ENCODE measurements at regions not wholly inside any gene's neighbourhood (a gene's known extent, or its start where the extent isn't known, plus 50 kb on each side); places are given as distances from the start of the nearest gene placed in this dataset.
A peak's percentile ranks its signal among the peaks of the same experiment; 100 is the strongest.

DNA sequence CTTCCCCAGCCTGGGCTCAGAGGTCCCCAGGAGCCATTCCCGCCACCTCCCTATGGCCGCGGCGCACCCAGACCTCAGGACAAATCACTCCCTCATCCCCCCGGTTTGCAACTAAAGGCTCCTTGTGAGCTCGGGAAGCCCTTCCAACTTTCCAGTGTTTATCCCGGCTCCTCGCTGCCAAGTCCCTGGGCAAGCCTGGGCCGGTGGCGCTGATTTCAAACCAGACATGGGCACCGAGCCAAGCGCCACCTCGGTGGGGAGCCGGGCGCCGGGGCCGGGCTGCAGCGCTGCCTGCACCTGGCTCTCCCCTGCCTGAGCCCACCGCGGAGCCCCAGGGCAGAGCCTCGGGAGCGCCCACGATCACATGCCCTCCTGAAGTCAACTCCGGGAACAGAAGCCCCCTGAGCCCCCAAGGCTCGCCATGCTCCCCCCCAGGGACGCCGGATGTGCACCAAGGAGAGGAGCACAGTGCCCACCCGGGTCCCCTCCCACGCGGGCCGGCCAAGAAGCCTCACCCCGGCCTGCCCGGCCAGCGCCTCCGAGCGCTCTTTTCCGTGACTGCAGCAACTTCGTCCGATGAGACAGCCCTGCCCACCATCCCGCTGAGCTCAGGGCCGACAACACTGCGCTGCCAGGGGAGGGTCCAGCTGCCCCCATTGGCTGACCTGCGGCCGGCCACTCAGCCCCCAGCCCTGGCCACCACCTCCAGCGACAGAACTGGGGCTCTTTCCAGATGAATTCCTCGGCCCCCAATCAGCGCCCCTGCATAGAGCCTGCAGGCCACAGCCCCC lies 50.0 kb downstream of the NCOR2 start:
- DNase-seq (ENCODE audit: low spot score), result no peak

DNA sequence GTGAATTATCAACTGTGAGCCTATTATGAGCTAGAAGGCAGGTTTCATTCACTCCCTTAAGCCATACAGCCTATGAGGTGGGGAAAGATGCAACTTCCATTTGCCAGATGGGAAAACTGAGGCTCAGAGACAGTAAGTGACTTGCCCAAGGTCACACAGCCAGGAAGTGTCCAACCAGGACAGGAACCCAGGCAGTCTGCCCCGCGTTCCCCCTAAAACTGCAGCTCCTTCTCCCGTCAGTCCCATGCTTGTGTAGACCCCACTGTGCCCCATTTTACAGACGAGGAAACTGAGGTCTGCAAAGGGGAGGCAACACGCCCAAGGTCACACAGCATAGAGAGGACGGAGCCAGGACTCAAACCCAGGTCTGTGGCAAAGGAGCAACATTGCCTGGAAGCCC lies 50.6 kb downstream of the NCOR2 start:
- no peak for DNase-seq (ENCODE audit: low spot score)

DNA sequence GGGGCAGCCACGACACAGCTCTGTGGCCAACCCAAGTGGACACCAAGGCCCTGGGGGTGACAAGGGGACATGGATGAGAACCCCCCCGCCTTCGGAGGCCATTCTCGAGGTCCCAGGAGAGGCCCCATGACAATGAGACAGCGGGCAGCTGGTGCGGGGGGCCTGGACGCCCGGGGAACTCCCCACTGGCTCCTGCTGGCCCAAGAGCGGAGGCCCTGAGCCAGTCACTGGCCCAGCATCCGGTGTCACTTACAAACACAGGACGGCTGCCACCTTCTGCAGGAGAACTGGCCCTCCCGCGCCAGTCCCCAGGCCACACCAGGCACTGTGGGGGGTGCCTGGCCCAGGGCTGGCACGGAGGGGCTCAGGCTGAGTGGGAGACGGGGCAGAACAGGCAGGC lies 51.4 kb downstream of the NCOR2 start:
- no peak for DNase-seq (ENCODE audit: low spot score)

DNA sequence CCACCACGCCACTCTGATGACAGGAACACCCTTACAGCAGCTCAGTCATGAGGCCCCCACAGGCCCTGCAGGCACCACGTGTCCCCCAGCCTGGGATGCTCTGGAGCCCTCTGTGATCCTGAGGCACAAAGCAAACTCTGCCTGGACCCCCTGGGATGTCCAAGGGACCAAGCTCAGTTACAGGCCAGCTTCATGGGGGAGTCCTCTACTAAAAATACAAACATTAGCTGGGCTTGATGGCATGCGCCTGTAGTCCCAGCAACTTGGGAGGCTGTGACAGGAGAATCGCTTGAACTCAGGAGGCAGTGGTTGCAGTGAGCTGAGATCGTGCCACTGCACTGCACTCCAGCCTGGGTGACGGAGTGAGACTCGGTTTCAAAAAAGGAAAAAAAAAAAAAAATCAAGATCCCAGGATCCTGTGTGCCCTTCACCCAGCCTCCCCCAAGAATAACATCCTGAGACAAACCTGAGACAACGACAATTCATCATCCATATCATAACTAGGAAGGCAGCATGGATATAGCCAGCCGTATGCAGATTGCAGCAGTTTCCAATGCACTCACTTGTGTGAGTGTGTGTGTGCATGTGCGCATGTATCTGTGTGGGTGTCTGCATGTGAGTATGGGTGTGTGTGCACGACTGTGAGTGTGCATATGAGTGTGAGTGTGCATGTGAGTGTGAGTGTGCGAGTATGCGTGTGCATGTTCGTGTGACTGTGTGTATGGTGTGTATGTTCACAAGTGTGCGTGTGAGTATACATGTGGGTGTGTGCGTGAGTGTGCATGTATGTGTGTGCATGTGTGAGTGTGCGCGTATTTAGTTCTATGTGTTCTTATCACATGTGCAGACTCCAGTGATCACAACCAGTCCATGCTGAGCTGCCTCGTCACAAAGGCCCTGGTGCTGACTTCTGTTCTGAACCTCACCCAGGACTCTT lies 52.1 kb downstream of the NCOR2 start:
- no peak for DNase-seq (ENCODE audit: low spot score)

DNA sequence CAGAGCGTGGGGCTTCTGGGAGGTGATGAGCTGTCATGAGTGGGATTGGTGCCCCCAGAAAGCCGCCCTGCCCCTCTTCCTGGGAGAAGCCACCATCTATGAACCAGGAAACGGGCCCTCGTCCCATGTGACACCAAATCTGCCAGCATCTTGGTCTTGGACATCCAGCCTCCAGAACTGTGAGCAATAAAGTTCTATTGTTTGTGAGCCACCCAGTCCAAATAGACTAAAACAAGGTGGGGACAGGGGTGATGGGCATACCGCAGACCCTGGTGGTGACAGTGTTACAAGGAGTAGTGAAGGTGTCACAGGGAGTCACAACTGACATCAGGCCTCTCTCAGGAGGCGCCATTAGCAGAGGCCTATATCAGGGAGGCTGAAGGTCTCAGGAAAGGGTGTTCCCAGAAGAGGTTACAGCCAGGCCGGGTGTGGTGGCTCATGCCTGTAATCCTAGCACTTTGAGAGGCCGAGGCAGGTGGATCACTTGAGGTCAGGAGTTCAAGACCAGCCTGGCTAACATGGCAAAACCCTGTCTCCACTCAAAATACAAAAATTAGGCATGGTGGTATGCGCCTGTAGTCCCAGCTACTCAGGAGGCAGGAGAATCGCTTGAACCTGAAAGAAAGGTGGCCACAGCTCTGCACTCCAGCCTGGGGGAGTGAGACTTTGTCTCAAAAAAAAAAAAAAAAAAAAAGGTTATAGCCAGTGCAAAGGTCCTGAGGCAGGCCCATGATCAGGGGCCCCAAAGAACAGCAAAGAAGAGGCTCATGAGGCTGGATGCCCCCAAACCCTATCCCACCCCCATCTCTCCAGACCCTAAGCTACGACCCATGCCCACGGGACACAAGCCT lies 53.0 kb downstream of the NCOR2 start:
- no peak for DNase-seq (ENCODE audit: low spot score)

DNA sequence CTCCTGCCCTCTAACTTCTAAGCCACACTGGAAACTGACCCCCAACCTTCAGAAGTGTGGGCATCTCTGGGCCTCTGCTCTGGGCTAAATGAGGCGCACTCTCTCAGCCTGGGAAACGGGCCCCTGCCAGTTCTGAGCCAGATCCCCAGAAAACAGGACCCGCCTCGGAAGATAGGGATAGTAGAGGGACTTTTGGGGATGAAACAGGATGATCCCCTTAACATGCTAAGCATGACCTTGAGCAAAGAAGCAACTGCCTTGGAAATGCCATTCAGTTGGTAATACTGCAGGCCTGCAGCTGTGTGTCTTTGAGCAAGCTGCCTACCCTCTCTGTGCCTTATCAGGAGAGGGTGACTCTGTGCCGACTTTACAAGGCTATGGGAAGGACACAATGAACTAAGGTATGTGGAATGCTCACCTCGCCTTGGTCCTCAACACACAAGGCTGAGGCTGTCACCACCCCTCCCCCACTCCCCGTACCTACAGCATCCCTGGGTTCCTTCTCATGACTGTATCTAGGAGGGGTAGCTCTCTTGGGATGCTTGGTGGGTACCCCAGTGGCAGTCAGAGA lies 54.0 kb downstream of the NCOR2 start:
- no peak for DNase-seq (ENCODE audit: low spot score)

DNA sequence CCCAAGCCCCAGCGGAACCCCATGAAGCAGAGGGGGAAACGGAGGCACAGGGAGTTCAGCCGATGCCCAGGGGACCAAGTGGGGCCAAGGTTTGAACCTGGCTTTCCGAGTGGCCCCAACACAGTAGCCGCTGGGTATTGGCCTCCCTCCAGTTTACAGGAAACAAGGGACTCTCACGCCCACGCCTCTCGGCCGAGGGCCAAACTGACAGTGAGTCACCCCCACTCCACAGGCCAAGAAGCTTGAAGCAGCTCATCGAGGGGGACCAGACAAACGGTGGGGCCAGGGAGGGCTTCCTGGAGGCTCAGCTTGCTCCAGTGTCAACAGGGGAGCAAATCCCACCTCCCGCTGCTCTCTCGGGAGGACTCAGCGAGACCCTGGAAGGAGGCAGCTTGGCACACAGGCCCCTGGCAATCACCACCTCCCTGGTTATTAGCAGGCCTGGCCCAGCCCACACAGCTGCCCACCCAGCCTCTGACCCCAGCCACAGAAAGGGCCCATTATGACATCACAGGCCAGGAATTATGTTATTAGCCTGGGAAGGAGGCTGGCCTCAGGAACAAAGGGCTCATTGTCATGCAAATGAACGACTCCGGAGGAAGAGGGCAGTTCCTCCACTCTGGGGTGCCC lies 54.6 kb downstream of the NCOR2 start:
- DNase-seq (ENCODE audit: low spot score), result peak; percentile 96

DNA sequence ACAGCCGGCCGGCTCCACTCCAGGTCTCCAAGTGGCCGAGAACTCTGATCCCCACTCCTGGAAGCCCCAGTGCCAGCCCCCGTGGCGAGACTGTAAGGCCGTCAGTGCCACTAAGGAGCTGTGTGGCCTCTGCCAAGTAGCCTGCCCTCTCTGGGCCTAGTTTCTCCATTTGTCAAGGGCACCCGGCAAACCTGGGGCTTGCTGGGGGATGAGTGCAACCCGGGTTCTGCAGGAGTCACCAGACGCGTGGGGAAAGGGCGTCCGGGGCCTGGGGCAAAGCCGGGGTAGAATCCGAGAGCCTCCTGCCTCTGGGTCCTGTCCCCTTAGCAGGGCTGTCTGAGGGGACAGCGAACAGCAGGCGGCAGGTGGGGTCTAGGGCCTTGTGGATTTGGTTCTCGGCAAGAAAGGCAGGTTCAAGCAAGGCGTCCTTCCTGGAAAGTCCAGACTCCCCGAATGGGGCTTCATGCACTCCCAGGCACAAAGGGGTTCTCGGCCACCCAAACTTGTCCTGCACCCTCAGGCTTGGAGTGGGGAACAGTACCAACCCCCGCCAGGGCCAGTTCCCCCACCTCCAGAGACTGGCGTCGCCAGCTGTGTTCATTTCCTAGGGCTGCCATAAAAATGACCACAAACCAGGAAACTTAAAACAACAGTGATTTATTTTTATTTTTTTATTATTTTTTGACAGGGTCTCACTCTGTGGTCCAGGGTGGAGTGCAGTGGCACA lies 56.0 kb downstream of the NCOR2 start:
- no peak for DNase-seq (ENCODE audit: low spot score)

DNA sequence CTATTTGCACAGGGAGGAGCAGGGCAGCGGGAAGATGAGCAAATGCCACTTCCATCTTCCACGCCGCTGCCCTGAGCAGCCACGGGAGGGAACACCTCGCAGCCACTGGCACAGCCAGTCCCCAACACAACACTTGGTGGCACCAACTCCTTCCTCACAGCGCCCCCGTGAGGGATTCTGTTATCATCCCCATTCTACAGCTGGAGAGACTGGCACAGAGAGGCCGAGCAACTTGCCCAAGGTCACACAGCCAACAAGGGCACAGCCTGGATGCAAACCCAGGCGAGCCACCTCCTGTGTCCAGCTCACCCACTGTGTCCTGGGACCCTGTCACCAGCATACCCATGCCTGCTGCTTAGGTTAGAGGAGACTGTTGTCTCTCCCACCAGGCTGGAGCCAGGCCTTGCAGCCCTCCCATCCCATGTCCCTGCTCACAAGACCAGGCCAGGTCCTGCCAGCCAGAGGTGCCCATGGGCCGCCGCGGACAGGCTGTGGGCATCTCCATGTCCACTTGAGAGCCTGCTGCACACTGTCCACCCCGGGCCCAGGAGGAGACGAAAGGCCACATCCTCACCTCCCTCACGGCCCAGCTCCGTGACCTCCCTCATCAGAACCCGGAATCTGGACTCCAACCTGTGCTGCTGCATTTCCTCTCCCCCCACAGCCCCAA lies 57.0 kb downstream of the NCOR2 start:
- no peak for DNase-seq (ENCODE audit: low spot score)

DNA sequence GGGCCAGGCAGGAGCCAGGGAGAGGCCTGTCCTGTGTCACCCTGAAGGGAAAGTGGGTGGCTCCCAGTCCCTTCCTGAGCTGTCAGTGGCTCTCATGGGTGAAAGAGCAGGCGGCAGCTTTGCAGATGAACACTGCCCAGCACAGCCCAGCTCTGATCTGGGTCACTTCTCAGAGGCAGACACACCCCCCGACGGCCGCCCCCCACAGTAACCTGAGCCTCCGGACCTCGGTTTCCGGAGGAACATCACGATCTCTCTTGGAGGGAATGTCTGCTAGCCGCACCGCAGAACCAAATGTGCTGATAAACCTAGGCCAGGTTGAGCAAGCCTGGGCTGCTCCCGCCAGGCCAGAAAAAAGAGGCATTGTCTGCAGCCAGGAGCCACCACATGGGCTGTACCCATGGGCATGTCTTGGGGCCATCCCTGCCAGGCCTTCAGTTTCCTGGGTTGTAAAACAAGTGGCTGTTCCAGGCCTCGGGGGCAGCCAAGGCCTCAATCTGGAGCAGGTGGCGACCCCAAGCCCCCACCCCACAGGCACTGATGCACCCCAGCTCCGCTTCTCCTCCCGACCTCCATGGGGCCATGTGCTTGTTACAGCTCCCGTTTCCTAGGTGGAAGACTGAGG lies 57.6 kb downstream of the NCOR2 start:
- no peak for DNase-seq (ENCODE audit: low spot score)

DNA sequence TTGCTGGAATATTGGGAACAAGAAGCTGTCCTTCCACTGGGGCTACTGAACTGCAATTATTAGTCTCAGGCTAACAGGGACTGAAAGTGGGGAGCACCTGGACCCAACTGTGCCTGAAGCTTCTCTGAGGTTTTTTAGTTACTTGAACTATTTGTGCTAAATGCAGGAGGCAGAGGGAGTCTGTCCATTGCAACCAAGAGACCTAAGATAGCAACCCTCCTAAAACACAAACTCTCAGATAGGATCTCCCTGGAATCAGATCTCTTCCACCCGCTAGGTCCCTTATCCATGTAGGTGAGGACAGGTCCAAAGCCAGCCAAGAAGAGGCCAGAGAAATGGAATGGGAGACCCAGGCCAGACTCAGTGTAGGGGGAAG lies 58.1 kb downstream of the NCOR2 start:
- no peak for DNase-seq (ENCODE audit: low spot score)

DNA sequence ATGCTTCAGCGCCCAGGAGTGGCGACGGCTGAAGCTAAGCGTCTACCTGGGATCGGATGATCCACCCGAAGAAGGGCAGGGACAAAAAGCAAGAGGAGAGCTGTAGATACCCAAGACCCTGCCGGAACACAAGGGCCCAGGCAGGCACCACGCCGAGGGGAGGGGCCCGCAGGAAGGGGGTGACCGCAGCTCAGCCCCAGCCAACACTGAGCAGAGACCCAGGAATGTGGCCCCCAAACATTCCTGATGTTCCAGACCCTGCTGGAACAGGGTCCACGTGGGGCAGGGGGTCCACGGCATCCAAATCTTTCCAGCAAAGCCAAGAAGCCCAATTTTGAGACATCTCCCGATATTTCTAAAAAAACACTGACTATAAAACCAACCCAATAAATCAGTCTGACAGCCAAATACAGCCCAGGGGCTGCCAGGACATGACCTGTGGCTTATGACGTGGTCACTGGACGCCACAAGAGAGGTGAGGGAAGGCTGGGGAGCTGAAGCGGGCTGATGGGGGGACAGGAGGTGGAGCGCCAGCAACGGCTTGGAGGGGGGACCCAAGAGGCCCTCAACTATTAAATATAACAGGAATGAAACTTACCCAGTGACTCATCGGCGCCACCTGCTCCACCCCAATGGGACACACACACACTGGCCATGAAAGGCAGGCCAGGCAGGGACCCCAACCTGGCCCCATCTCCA lies 58.9 kb downstream of the NCOR2 start:
- no peak for DNase-seq (ENCODE audit: low spot score)

DNA sequence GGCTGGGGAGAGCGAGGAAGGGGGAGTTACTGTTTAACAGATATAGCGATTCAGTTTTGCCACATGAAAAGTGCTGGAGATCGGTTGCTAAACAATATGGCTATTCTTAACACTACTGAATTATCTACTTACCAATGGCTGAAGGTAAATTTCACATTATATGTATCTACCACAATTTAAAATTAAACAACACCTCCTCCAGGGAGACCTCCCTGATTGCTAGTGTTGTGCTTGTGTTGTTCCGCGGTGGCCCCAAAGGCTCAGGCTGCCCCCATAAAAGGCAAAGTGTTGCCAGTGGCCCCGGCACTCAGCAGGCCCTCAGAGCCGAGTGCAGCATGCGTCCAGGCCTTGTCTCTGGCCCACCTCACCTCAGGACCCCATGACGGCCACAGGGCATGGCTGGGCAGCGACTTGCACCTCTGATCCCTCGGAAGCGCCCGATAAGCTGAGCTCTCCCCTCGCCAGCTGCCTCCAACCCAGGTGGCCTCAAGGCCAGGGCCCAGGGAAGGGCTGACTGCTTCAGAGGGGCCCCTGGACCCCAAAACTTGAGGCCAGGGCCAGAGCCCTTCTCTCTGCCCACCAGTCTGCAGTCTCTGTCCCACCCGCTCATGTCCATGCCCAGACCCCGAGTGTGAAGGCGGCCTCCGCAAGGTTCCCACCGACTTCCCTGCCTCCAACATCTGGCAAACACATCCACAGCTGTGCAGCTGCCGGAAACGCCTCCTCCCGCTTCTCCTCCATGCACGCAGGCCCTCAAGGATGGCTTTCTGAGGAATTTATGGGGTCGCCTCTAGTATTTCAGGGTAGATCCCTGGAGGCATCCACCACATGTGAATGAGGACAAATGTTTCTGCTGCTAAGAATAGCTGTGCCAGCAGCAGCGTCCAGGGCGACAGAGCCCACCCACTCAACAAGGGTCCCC lies 60.0 kb downstream of the NCOR2 start:
- no peak for DNase-seq (ENCODE audit: low spot score)

DNA sequence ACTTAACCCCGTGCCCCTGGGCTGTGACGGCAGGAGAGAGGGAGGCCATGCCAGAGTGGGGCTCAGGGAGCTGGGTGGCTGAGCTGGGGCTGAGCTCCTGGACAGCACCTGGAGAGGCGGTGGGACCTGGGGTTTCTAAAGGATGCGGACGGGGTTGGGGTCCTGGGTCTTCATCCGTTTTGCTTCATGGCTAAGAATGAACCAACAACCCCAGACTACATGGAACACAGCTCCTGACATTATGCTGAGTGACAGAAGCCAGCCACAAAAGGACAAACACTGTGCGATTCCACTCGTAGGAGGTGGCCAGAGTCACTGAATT lies 60.6 kb downstream of the NCOR2 start:
- no peak for DNase-seq (ENCODE audit: low spot score)

DNA sequence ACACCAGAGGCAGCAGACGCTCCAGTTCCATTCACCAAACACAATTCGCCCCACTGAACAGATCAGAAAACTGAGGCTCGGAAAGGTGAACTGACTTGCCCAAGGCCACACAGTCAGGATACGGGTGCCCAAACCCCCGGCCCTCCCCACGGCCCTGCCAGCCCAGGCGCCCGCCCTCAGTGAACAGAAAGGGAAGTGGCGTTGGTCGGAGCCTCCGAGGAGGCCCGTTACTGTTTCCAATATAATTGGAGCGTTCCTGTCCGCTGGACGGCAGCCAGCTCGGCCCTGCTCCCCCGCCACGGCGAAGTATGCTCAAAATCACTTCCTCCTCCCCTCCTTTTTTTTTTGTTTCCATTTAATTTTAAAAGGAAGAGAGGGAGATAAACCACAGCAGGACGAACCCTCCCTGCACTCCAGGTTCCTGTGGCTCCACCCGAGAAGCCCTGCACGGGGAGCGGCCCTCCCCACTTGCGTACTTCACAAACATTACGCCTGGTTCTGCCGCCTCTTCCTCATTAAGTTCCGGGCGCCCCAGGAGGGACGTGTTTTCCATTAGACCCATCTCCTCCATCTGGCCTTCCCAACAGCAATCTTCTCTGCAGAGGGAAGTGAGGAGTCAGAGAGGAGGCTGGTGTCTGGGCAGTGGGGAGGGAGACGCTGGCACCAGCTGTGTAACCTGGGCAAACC lies 61.1 kb downstream of the NCOR2 start:
- peak; percentile 40 for DNase-seq (ENCODE audit: low spot score)

DNA sequence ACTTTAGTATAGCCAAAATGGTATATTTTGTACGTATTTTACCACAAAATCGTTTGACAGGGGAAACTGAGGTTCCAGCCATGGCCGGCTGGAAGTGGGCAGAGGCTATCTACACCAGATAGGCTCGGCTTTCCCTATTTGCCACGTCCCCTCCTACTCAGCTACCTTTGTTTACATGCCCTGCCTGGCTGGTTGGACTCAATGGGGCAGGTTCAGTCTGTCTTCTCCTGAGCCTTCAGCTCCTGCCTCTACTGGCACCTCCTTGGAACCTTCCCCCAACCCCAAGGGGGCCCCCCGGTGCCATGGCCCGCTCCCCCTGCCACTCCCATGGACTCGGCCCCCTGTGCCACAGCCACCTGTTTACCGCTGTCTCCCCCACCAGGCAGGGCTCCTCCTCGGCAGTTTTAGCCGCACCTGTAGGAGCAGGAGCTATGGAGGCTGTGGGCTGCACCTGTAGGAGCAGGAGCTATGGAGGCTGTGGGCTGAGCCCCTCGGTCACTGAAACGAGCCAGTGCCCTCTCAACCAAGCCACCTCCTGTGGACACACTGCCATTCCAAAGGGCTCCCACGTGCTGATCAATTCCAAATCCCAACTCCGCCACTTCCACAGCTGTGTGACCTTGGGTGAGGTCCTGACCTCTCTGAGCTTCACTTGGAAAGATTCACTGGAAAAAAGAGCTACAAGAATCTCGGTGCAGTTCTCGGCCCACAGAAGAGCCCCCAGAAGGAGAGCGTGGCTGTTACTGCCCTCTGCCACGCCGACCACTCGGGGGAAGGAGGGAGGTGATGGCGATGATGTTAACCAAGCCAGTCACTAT lies 62.2 kb downstream of the NCOR2 start:
- DNase-seq (ENCODE audit: low spot score), result no peak

Measured in kidney capillary endothelial cell (primary cell).